ENCODE measurements at regions not wholly inside any gene's neighbourhood (a gene's known extent, or its start where the extent isn't known, plus 50 kb on each side); places are given as distances from the start of the nearest gene placed in this dataset.
"Not testable (repeated sequence)": the region's sequence is repeated elsewhere in the genome, so short reads cannot be mapped to it uniquely, and the experiment has no call there.

GRCh38 chrY:26638063-26638462, 1016.1 kb downstream of the CDY1 start:
- no peak for DNase-seq

- DNase-seq = not testable (repeated sequence)
Measured at GRCh38 chrY:26645856-26646255, 1023.9 kb downstream of the CDY1 start.

- not testable (repeated sequence) for DNase-seq
Measured at GRCh38 chrY:26648240-26648639, 1026.3 kb downstream of the CDY1 start.

- not testable (repeated sequence) for DNase-seq
Measured at GRCh38 chrY:26664245-26664644, 1042.3 kb downstream of the CDY1 start.

GRCh38 chrY:26666691-26667090, 1044.8 kb downstream of the CDY1 start:
- DNase-seq = not testable (repeated sequence)

- not testable (repeated sequence) for DNase-seq
Measured at GRCh38 chrY:26669243-26669642, 1047.3 kb downstream of the CDY1 start.

- DNase-seq = peak; percentile 7
Measured at GRCh38 chrY:26670360-26670871, 1048.5 kb downstream of the CDY1 start.

GRCh38 chrY:26670881-26671879, 1049.3 kb downstream of the CDY1 start:
- peak; percentile 21 for DNase-seq

Measured in fibroblast of skin of right biceps (primary cell).